ENCODE measurements at regions not wholly inside any gene's neighbourhood (a gene's known extent, or its start where the extent isn't known, plus 50 kb on each side); places are given as distances from the start of the nearest gene placed in this dataset.
A peak's percentile ranks its signal among the peaks of the same experiment; 100 is the strongest.

DNA sequence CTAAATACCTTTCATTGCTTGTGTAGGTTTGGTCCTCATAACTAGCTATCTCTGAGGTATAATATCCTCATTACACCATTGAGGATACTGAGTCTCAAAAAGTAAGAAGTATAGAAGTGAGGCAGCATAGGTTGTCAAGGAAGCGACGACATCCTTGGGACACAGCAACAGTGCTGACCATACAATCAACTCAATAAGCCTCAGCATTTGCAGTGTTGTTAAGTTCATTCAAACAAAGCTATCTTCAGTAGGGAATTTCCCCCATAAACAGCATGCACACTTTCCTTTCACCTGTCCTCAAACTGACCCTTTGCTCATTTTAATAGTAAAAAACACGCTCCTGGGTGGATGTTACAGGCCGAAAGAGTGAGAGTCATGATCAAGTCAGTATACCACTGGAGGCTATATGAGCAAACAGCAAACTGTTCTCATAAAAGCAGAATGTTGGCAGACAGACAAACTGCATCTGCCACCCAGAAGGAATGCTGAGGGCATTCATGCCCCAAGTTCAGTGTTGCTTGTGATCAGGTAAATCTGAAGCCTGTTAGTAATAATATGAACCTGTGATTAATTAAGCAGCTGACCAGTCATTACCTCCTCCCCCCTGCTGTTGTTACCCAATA is 756.2 kb upstream of the TENM4 start:
- ChIA-PET CTCF (no interaction called here), POLR2A (ENCODE audit: unreplicated experiment) (no interaction called here)
- Histone ChIP-seq H3K9ac (ENCODE audit: low read length) (no peak overlapping the region), H3K9me3 (ENCODE audit: low read length) (0 out of 2 replicates have a peak, but pooled peaks cover 9% of the 10 kb centered on the region), H2AFZ (ENCODE audit: low read length) (no peak overlapping the region), H4K20me1 (ENCODE audit: low read length) (no peaks in the 10 kb centered on the region), H3K9me2 (replicated peaks; ENCODE audit: low read length) (no peaks in the 10 kb centered on the region), H3K4me1 (ENCODE audit: insufficient read depth, low read length) (peaks cover 11% of the 10 kb centered on the region; the same call in 1 of the 2 replicates), H3K27me3 (ENCODE audit: low read length) (no peaks in the 10 kb centered on the region), H3K79me2 (ENCODE audit: low read length) (no peaks in the 10 kb centered on the region), H3F3A (ENCODE audit: low read length, unreplicated experiment) (no peaks in the 10 kb centered on the region), H3K27ac (ENCODE audit: low read length) (no peak overlapping the region), H3K4me3 (ENCODE audit: low read length) (no peak overlapping the region), H3K4me2 (ENCODE audit: low read length) (no peak overlapping the region; the same call in 1 of the 2 replicates), H3K36me3 (ENCODE audit: low read depth, low read length) (no peaks in the 10 kb centered on the region)
- no TSS peak for BruUV-seq (replicated peaks)
- no peak for ATAC-seq
- TF ChIP-seq EZH2phosphoT487 (IDR thresholded peaks at IDR 0.05; ENCODE audit: borderline replicate concordance, low read length) = no peak
- intact Hi-C loops (cut with micrococcal nuclease) = no loop called here
- DNase-seq = peak; percentile 80

DNA sequence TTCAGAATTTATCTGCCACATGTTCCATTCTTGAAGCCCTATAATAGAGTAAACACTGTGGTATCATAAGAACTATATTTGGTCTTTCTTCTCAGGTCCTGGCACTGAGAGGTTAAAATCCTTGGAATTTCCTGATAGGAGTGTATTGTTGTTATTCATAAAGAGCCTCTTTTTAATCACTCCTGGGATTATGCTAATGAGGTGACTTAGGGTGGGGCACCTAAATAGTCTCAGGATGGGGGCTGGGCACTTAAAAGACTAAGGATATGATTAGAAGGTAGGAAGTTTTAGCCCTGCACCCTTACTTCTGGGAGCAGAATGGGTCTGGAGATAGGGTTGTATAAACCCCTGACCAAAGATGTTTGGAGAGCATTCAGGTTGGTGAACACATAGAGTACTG is 755.2 kb upstream of the TENM4 start:
- BruUV-seq (replicated peaks) = no TSS peak

DNA sequence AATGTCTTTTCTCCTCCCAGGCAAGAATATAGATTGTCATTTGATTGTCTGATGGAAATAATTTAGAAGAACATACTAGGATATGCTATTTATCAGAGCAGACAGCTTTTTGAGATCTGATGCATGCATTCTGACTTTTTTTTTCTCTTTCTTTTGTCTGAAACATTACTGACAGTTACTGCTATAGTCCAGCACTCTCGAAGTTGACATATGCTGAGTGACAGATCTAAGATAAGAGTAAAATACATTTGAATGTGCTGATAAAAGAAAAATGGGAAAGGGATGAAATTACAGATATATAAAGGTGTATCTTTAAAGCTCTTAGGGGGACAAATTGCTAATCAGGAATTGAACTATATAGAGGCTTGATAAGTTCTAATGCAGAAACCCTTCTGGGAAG is 753.8 kb upstream of the TENM4 start:
- Histone ChIP-seq H3K4me1 (ENCODE audit: insufficient read depth, low read length) (peaks cover 11% of the 10 kb centered on the region; the same call in 1 of the 2 replicates), H3K4me2 (ENCODE audit: low read length) (no peak overlapping the region), H3K9me2 (replicated peaks; ENCODE audit: low read length) (no peaks in the 10 kb centered on the region), H3K9ac (ENCODE audit: low read length) (no peak overlapping the region), H2AFZ (ENCODE audit: low read length) (no peak overlapping the region), H3F3A (ENCODE audit: low read length, unreplicated experiment) (no peaks in the 10 kb centered on the region), H3K4me3 (ENCODE audit: low read length) (no peak overlapping the region), H3K36me3 (ENCODE audit: low read depth, low read length) (no peaks in the 10 kb centered on the region), H3K79me2 (ENCODE audit: low read length) (no peaks in the 10 kb centered on the region), H4K20me1 (ENCODE audit: low read length) (no peaks in the 10 kb centered on the region), H3K27ac (ENCODE audit: low read length) (no peak overlapping the region), H3K9me3 (ENCODE audit: low read length) (0 out of 2 replicates have a peak, but pooled peaks cover 3% of the 10 kb centered on the region), H3K27me3 (ENCODE audit: low read length) (no peaks in the 10 kb centered on the region)
- no peak for TF ChIP-seq EZH2phosphoT487 (IDR thresholded peaks at IDR 0.05; ENCODE audit: borderline replicate concordance, low read length)
- TF ChIP-seq EZH2 (IDR thresholded peaks at IDR 0.05; ENCODE audit: low read length, unreplicated experiment) = no peak
- TF ChIP-seq, protein P1, sequence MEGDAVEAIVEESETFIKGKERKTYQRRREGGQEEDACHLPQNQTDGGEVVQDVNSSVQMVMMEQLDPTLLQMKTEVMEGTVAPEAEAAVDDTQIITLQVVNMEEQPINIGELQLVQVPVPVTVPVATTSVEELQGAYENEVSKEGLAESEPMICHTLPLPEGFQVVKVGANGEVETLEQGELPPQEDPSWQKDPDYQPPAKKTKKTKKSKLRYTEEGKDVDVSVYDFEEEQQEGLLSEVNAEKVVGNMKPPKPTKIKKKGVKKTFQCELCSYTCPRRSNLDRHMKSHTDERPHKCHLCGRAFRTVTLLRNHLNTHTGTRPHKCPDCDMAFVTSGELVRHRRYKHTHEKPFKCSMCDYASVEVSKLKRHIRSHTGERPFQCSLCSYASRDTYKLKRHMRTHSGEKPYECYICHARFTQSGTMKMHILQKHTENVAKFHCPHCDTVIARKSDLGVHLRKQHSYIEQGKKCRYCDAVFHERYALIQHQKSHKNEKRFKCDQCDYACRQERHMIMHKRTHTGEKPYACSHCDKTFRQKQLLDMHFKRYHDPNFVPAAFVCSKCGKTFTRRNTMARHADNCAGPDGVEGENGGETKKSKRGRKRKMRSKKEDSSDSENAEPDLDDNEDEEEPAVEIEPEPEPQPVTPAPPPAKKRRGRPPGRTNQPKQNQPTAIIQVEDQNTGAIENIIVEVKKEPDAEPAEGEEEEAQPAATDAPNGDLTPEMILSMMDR (conservative IDR thresholded peaks at IDR 0.05; ENCODE audit: low read depth, low read length) = no peak
- POLR2A ChIA-PET (ENCODE audit: unreplicated experiment) = no interaction called here
- CTCF ChIA-PET = no interaction called here
- DNase-seq (no peak), ATAC-seq (no peak)
- intact Hi-C loops (cut with micrococcal nuclease) = no loop called here
- no TSS peak for BruUV-seq (replicated peaks)

More for the DNA sequence above, 755.2 kb upstream of the TENM4 start:
- no peaks in the 10 kb centered on the region for H3K79me2 ChIP-seq (ENCODE audit: low read length)
- H3K9ac ChIP-seq (ENCODE audit: low read length) = no peak overlapping the region
- TF ChIP-seq, protein P1 (conservative IDR thresholded peaks at IDR 0.05; ENCODE audit: low read depth, low read length) = no peak
- TF ChIP-seq EZH2 (IDR thresholded peaks at IDR 0.05; ENCODE audit: low read length, unreplicated experiment) (no peak), EZH2phosphoT487 (IDR thresholded peaks at IDR 0.05; ENCODE audit: borderline replicate concordance, low read length) (no peak)
- no peak overlapping the region for H3K27ac ChIP-seq (ENCODE audit: low read length)
- intact Hi-C loops (cut with micrococcal nuclease) = no loop called here
- H3F3A ChIP-seq (ENCODE audit: low read length, unreplicated experiment) = no peaks in the 10 kb centered on the region
- ChIA-PET CTCF (no interaction called here), POLR2A (ENCODE audit: unreplicated experiment) (no interaction called here)
- no peak overlapping the region for H3K4me2 ChIP-seq (ENCODE audit: low read length)
- H3K4me1 ChIP-seq (ENCODE audit: insufficient read depth, low read length) = peaks cover 11% of the 10 kb centered on the region; the same call in 1 of the 2 replicates
- H3K9me2 ChIP-seq (replicated peaks; ENCODE audit: low read length) = no peaks in the 10 kb centered on the region
- no peak overlapping the region for H2AFZ ChIP-seq (ENCODE audit: low read length)
- ATAC-seq (no peak), DNase-seq (no peak)
- no peak overlapping the region for H3K4me3 ChIP-seq (ENCODE audit: low read length)
- H4K20me1 ChIP-seq (ENCODE audit: low read length) = no peaks in the 10 kb centered on the region
- H3K36me3 ChIP-seq (ENCODE audit: low read depth, low read length) = no peaks in the 10 kb centered on the region
- H3K27me3 ChIP-seq (ENCODE audit: low read length) = no peaks in the 10 kb centered on the region
- H3K9me3 ChIP-seq (ENCODE audit: low read length) = 0 out of 2 replicates have a peak, but pooled peaks cover 6% of the 10 kb centered on the region

Measured in PC-3 (cell line).